HG03565 (cell line): ENCODE measurements at regions not wholly inside any gene's neighbourhood (a gene's known extent, or its start where the extent isn't known, plus 50 kb on each side); places are given as distances from the start of the nearest gene placed in this dataset.
"Not testable (repeated sequence)": the region's sequence is repeated elsewhere in the genome, so short reads cannot be mapped to it uniquely, and the experiment has no call there.

Source experiments
- ATAC-seq: cut with Tn5 transposase; IDR thresholded peaks from one replicate; pipeline ENCODE4 v1.9.1; 2021; ENCODE audit warnings: mild to moderate bottlenecking, moderate library complexity; ENCODE audit not compliant: unreplicated experiment

- ATAC-seq, result no peak
These were observed 93.9 kb upstream of the AMN1 start for GRCh38 chr12:31822761-31823160.

DNA sequence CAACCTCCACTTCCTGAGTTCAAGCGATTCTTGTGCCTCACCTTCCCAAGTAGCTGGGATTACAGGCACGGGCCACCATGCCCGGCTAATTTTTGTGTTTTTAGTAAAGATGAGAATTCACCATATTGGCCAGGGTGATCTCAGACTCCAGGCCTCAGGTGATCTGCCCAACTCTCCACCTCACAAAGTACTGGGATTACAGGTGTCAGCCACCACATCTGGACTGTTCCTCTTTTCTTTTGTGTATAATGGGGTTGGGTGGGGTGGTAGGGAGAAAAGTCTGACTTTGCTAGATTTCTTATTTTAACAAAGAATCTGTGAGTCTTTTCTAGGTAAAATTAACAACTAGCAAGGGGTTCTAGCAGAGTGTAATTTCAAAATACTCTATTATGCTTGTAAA is 92.7 kb upstream of the AMN1 start:
- ATAC-seq, result no peak

GRCh38 chr12:31820832-31821231 is 92.0 kb upstream of the AMN1 start:
- ATAC-seq, result no peak

GRCh38 chr12:31819427-31819826 is 90.6 kb upstream of the AMN1 start:
- no peak for ATAC-seq

GRCh38 chr12:31818623-31819268 is 89.9 kb upstream of the AMN1 start:
- no peak for ATAC-seq

GRCh38 chr12:31817120-31817519 is 88.3 kb upstream of the AMN1 start:
- ATAC-seq, result no peak

GRCh38 chr12:31815096-31815495 is 86.3 kb upstream of the AMN1 start:
- no peak for ATAC-seq

DNA sequence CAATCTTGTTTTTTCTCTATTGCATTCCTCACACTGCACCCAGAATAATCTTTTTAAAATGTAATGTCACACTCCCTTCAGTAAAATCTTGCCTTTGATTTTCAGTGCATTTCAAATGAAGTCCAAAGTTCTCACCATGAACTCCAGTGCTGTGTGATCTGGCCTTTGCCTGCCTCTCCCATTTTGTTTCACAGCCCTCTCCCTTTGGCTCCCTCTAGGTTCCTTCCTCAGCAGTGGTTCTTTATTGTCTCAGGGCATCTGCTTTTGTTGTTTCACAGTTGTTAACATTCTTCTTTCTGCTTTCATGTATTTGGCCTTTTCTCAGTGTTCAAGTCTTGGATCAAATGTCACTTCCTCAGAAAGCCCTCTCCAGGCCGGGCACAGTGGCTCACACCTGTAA is 84.5 kb upstream of the AMN1 start:
- ATAC-seq, result no peak

GRCh38 chr12:31807773-31808097 is 78.9 kb upstream of the AMN1 start:
- no peak for ATAC-seq

- ATAC-seq, result not testable (repeated sequence)
These were observed 78.4 kb upstream of the AMN1 start for GRCh38 chr12:31807081-31807772.

DNA sequence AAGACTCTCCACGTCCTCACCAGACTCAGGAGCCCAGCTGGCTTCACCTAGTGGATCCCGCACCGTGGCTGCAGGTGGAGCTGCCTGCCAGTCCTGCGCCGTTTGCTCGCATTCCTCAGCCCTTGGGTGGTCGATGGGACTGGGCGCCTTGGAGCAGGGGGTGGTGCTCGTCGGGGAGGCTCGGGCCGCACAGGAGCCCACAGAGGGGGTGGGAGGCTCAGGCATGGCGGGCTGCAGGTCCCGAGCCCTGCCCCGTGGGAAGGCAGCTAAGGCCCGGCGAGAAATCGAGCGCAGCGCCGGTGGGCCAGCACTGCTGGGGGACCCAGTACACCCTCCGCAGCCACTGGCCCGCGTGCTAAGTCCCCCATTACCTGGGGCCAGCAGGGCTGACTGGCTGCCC is 76.9 kb upstream of the AMN1 start:
- not testable (repeated sequence) for ATAC-seq

DNA sequence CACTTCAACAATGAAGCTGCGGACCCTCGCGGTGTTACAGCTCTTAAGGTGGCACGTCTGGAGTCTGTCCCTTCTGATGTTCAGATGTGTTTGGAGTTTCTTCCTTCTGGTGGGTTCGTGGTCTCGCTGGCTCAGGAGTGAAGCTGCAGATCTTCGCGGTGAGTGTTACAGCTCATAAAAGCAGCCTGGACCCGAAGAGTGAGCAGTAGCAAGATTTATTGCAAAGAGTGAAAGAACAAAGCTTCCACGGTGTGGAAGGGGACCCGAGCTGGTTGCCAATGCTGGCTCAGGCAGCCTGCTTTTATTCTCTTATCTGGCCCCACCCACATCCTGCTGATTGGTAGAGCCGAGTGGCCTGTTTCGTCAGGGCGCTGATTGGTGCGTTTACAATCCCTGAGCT is 75.9 kb upstream of the AMN1 start:
- not testable (repeated sequence) for ATAC-seq

- ATAC-seq, result peak; percentile 56
These were observed 75.3 kb upstream of the AMN1 start for GRCh38 chr12:31804185-31804504.

DNA sequence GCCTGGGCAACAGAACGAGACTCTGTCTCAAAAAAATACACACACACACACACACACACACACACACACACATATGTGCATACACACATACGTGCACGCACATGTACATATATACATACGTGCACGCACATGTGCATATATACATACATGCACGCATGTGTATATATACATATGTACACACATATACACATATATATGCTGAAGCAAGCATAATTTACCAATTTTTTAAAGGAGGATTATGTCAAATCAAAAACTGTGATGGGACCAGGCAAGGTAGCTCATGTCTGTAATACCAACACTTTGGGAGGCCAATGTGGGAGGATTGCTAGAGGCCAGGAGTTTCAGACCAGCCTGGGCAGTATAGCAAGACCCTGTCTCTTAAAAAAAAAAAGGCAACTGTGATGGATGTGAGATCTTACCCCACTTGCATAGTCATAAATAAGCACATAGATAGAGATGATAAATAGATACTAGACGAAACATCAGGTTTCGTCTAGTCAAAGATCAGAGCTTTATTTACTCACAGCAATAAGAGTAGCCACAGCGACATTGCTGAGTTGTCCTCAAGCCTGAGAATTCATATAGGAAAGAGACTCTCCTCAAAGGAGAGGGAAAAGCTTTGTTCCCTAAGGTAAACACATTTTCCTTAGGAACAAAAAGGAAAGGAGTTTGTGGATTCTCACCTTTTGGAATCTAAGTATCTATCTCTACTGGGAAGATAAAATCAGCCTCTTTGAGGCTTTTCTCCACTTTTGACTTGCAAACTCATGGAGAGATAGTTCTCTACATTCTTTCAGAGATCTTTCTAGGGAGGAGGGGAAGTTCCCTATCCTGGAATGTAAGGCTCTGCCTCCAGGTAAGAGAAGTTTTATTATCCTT is 74.7 kb upstream of the AMN1 start:
- no peak for ATAC-seq

DNA sequence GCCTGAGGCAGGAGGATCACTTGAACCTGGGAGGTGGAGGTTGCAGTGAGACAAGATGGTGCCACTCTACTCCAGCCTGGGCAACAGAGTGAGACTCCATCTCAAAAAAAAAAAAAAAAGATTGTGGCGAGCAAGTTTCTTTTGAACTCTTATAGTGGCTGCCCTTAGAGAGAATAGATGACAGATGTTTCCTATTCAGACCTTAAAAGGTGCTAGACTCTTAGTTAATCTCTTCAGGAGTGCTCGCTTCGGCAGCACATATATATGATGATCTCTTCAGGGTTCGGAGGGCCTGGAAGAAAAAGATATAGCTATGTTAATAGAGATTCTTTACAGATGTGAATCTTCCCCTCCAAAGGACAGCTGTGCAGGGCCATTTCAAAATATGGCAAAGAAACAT is 73.1 kb upstream of the AMN1 start:
- no peak for ATAC-seq

DNA sequence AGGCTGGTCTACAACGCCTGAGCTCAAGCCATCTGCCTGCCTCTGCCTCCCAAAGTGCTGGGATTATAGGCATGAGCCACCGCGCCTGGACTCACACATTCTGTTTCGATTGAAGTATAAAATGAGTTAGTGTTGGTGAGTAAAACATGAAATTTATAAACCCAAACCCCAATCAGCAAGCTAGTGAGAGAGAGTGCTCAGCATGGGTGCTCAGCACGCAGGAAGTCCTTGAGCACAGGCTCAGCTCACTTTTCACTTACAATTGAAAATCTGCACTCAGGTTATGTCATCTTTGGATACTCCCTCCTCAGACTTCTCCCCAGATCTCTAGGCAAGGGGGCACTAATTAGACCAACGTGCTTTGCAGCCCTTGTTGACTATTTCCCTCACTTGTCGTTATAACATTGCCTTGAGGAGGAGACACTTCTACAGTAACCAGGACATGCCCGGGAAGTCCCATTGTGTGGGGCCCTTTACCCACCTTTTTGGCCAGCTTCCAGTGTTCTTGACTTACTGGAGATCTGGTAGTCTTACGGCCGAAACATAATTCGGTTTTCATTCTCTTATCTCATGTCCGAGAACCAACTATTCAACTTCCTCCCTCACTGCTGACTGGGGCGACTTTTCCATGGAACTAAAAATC is 68.5 kb upstream of the AMN1 start:
- ATAC-seq, result no peak

GRCh38 chr12:31796270-31796951 is 67.6 kb upstream of the AMN1 start:
- no peak for ATAC-seq

GRCh38 chr12:31794745-31795144 is 65.9 kb upstream of the AMN1 start:
- ATAC-seq, result no peak

DNA sequence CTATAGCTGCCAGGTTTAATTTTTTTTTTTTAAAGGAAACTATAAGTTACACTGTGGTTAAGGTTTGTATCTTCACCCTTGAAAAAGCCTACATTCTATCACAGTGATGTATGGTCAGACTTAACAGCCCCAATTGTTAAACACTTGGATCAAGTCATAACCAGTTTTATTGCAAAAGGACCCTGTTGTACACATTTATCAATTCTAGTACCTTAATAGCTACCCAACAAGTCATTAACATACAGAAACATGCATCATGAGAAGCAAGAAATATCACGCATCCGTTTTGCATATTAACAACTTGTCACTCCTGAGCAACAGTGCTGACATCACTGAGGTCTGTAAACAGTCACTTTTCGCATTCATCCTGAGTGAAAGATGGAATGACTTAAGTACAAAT is 62.4 kb upstream of the AMN1 start:
- not testable (repeated sequence) for ATAC-seq

DNA sequence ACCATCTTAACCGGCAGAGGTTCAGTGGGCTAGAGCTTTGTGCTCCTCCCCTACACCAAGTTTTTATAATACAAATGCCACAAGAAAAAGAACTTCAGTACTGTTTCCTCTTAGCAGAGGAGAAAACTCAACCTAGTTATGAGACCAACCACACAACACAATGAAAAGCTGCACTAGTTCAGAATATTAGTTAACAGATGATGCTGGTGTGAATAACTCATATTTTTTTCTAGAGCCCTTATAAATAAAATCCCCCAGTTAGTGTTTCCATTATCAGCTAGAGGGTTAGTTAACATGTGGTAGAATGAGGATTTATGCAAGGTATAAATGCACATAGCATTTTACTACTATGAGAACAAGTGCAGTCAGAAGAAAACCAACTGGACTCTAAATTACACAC is 61.9 kb upstream of the AMN1 start:
- ATAC-seq, result no peak

- no peak for ATAC-seq
These were observed 56.5 kb upstream of the AMN1 start for GRCh38 chr12:31785318-31785717.
